Fibroblast of lung (primary cell): ENCODE measurements at regions not wholly inside any gene's neighbourhood (a gene's known extent, or its start where the extent isn't known, plus 50 kb on each side); places are given as distances from the start of the nearest gene placed in this dataset.

Experiments used
- EZH2 ChIP-seq: IDR thresholded peaks from 2 replicates; pipeline ENCODE4 v1.5.1; 2012; ENCODE audit warnings: low read length, control low read depth, mild to moderate bottlenecking; ENCODE audit errors: missing control alignments
- TF ChIP-seq, protein P1 (sequence below), 2 donors: IDR thresholded peaks in 1 of 2; conservative IDR thresholded peaks in 1 of 2; 1 replicate in 1 of 2; 2 replicates in 1 of 2; pipeline ENCODE4 v1.5.1; 2011 to 2012; ENCODE audit warnings: low read length in 2 of 2, control low read depth in 1 of 2, inconsistent platforms in 1 of 2, low read depth in 1 of 2, mild to moderate bottlenecking in 1 of 2

DNA sequence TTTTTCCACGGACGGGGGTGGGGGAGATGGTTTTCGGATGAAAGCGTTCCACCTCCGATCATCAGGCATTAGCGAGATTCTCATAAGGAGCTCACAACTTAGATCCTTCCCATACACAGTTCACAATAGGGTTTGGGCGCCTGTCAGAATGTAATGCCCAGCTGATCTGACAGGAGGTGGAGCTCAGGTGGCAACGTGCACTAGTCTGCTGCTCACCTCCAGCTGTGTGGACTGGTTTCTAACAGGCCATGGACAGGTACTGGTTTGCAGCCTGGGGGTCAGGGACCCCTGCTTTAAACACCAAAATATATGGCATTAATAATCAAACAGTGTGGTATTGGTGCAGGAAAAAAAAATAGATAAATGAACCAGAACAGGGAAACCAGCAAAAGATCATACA is 157.5 kb upstream of the NLRP1 start:
- TF ChIP-seq, protein P1, sequence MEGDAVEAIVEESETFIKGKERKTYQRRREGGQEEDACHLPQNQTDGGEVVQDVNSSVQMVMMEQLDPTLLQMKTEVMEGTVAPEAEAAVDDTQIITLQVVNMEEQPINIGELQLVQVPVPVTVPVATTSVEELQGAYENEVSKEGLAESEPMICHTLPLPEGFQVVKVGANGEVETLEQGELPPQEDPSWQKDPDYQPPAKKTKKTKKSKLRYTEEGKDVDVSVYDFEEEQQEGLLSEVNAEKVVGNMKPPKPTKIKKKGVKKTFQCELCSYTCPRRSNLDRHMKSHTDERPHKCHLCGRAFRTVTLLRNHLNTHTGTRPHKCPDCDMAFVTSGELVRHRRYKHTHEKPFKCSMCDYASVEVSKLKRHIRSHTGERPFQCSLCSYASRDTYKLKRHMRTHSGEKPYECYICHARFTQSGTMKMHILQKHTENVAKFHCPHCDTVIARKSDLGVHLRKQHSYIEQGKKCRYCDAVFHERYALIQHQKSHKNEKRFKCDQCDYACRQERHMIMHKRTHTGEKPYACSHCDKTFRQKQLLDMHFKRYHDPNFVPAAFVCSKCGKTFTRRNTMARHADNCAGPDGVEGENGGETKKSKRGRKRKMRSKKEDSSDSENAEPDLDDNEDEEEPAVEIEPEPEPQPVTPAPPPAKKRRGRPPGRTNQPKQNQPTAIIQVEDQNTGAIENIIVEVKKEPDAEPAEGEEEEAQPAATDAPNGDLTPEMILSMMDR (conservative IDR thresholded peaks at IDR 0.05 in 1 of 2, IDR thresholded peaks at IDR 0.05 in 1 of 2; ENCODE audit: low read depth in 1 of 2, low read length in 2 of 2) = no peak
- no peak for TF ChIP-seq EZH2
